Endodermal cell (in vitro differentiated cells): ENCODE measurements at regions not wholly inside any gene's neighbourhood (a gene's known extent, or its start where the extent isn't known, plus 50 kb on each side); places are given as distances from the start of the nearest gene placed in this dataset.

Source experiments
- DNase-seq: peaks from one replicate; pipeline ENCODE4 v3.0.0-alpha.2; 2017
- H3K27ac ChIP-seq: 2 replicates; pipeline ENCODE4 v1.5.1; 2013; ENCODE audit warnings: mild to moderate bottlenecking, low read depth, low read length, moderate library complexity
- H3K27me3 ChIP-seq: 2 replicates; pipeline ENCODE4 v1.6.1; 2013; ENCODE audit warnings: mild to moderate bottlenecking, low read length, moderate library complexity; ENCODE audit not compliant: insufficient read depth, control insufficient read depth, poor library complexity, severe bottlenecking
- H3K36me3 ChIP-seq: 2 replicates; pipeline ENCODE4 v1.7.0; 2013; ENCODE audit warnings: mild to moderate bottlenecking, low read length, moderate library complexity; ENCODE audit not compliant: control insufficient read depth, insufficient read depth
- H3K4me1 ChIP-seq: one replicate; pipeline ENCODE4 v1.7.0; 2013; ENCODE audit warnings: low read length; ENCODE audit not compliant: control insufficient read depth, insufficient read depth
- H3K4me3 ChIP-seq: 2 replicates; pipeline ENCODE4 v1.5.1; 2013; ENCODE audit warnings: mild to moderate bottlenecking, low read length, moderate library complexity
- H3K9ac ChIP-seq: 2 replicates; pipeline ENCODE4 v1.6.1; 2013; ENCODE audit warnings: mild to moderate bottlenecking, low read length, moderate library complexity; ENCODE audit not compliant: poor library complexity, severe bottlenecking; ENCODE audit errors: extremely low read depth
- H3K9me3 ChIP-seq: 2 replicates; pipeline ENCODE4 v1.6.1; 2013; ENCODE audit warnings: mild to moderate bottlenecking, low read length, moderate library complexity; ENCODE audit not compliant: control insufficient read depth
- H3K27ac Mint-ChIP-seq: 2 replicates; pipeline ENCODE4 v1.8.0; 2020; ENCODE audit warnings: mixed read lengths
- H3K27me3 Mint-ChIP-seq: 2 replicates; pipeline ENCODE4 v1.8.0; 2021; ENCODE audit warnings: mild to moderate bottlenecking, mixed read lengths; ENCODE audit not compliant: insufficient read depth
- H3K36me3 Mint-ChIP-seq: 2 replicates; pipeline ENCODE4 v1.8.0; 2020; ENCODE audit warnings: low read depth, mixed read lengths
- H3K4me1 Mint-ChIP-seq: 2 replicates; pipeline ENCODE4 v1.8.0; 2020; ENCODE audit warnings: mixed read lengths
- H3K4me3 Mint-ChIP-seq: 2 replicates; pipeline ENCODE4 v1.8.0; 2020; ENCODE audit warnings: mild to moderate bottlenecking, moderate library complexity, mixed read lengths
- H3K9me3 Mint-ChIP-seq: 2 replicates; pipeline ENCODE4 v1.8.0; 2020; ENCODE audit warnings: mild to moderate bottlenecking, mixed read lengths
- CTCF ChIP-seq: fragments of 200-600 bp; sonication (generic); conservative IDR thresholded peaks from 2 replicates; pipeline ENCODE4 v1.5.0; 2021; ENCODE audit warnings: antibody characterized with exemption, mild to moderate bottlenecking
- WGBS, 2 experiments: methylation state at CpG; one replicate each; pipeline versions ENCODE4 v1.1.5 to v1.1.7; 2013; ENCODE audit warnings: missing lambda C conversion rate in 2 of 2, mixed read lengths in 1 of 2; ENCODE audit not compliant: insufficient coverage in 1 of 2, insufficient read length in 1 of 2; 5-methylcytosine and 5-hydroxymethylcytosine counted together

- DNase-seq: no peak
- WGBS, 2 experiments: 87 to 100% methylated on average over 5 to 8 of the region's 8 CpGs
- H3K27me3 Mint-ChIP-seq: peaks cover 2% of the 10 kb centered on the region
These were observed 1377.3 kb downstream of the TBC1D22A start for GRCh38 chr22:48139776-48140175.

DNA sequence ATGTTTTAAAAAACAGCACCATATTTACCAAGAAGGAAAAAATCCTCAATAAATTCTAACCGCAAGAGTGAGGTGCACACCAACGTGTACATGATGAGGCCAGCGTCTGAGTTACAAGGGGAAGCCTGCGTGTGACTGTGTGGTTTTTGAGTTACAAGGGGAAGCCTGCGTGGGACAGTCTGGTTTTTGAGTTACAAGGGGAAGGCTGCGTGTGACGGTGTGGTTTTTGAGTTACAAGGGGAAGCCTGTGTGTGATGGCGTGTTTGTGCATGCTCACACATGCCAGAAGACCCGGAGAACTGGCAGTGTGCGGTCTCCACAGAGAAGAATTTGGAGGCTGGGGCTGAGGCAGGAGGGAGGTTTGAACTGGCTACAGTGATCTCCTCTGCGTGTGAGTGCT lies 1376.4 kb downstream of the TBC1D22A start:
- no peaks in the 10 kb centered on the region for H3K36me3 ChIP-seq
- H3K9ac ChIP-seq: no peak overlapping the region
- Mint-ChIP-seq H3K36me3 (no peaks in the 10 kb centered on the region), H3K4me1 (no peaks in the 10 kb centered on the region), H3K27ac (no peak overlapping the region), H3K4me3 (no peak overlapping the region), H3K9me3 (peaks cover 11% of the 10 kb centered on the region), H3K27me3 (no peaks in the 10 kb centered on the region)
- H3K27ac ChIP-seq: no peak overlapping the region
- no peak overlapping the region for H3K4me3 ChIP-seq
- H3K27me3 ChIP-seq: no peaks in the 10 kb centered on the region
- H3K4me1 ChIP-seq: no peaks in the 10 kb centered on the region
- H3K9me3 ChIP-seq: peaks cover 10% of the 10 kb centered on the region
- DNase-seq: no peak
- TF ChIP-seq CTCF: no peak
- 88 to 92% methylated on average over 8 to 11 of the region's 11 CpGs for WGBS, 2 experiments

More at GRCh38 chr22:48139776-48140175, 1377.3 kb downstream of the TBC1D22A start:
- no peaks in the 10 kb centered on the region for H3K27me3 ChIP-seq
- Mint-ChIP-seq H3K4me1 (no peaks in the 10 kb centered on the region), H3K4me3 (no peak overlapping the region), H3K27ac (no peak overlapping the region), H3K36me3 (no peaks in the 10 kb centered on the region), H3K9me3 (peaks cover 2% of the 10 kb centered on the region)
- H3K9me3 ChIP-seq: peaks cover 2% of the 10 kb centered on the region
- no peak overlapping the region for H3K9ac ChIP-seq
- no peaks in the 10 kb centered on the region for H3K4me1 ChIP-seq
- no peak overlapping the region for H3K4me3 ChIP-seq
- no peak for TF ChIP-seq CTCF
- no peak overlapping the region for H3K27ac ChIP-seq
- H3K36me3 ChIP-seq: no peaks in the 10 kb centered on the region

DNA sequence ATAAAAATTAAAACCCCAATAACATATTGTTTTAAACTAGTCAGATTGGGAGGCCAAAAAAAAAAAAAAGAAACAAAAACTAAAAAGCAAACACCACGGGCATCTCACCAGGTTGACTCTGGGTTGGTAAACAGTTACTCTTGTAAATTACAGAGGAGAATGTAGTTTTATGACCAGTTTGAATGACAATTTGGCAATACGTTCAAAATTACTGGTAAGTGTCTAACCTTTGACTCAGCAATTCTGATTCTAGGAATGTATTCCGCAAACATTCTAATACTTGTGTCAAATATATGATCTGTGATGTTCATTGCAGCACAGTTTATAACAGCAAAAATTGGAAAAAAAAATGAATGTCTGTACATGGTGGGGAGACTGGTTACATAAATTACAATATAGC lies 1376.0 kb downstream of the TBC1D22A start:
- Histone ChIP-seq H3K4me1 (no peaks in the 10 kb centered on the region), H3K27ac (no peak overlapping the region), H3K27me3 (no peaks in the 10 kb centered on the region), H3K36me3 (no peaks in the 10 kb centered on the region), H3K9me3 (peaks cover 10% of the 10 kb centered on the region), H3K9ac (no peak overlapping the region), H3K4me3 (no peak overlapping the region)
- no peaks in the 10 kb centered on the region for H3K4me1 Mint-ChIP-seq
- no peak overlapping the region for H3K27ac Mint-ChIP-seq
- WGBS, 2 experiments: 77 to 88% methylated on average over 3 of the region's 3 CpGs
- no peak overlapping the region for H3K4me3 Mint-ChIP-seq
- DNase-seq: no peak
- peaks cover 12% of the 10 kb centered on the region for H3K9me3 Mint-ChIP-seq
- H3K36me3 Mint-ChIP-seq: no peaks in the 10 kb centered on the region
- TF ChIP-seq CTCF: no peak
- H3K27me3 Mint-ChIP-seq: no peaks in the 10 kb centered on the region
